Testis (tissue), 2 donors: ENCODE measurements at regions not wholly inside any gene's neighbourhood (a gene's known extent, or its start where the extent isn't known, plus 50 kb on each side); places are given as distances from the start of the nearest gene placed in this dataset.

ENCODE experiments used
- DNase-seq: peaks from one replicate; pipeline ENCODE4 v3.0.0-alpha.2; 2019
- H3K27ac ChIP-seq, 2 donors: fragments of 200-600 bp; sonication (generic); one replicate each; pipeline ENCODE4 v1.5.1; 2019
- H3K27me3 ChIP-seq: fragments of 200-600 bp; sonication (generic); one replicate; pipeline ENCODE4 v1.5.1; 2019
- H3K36me3 ChIP-seq: fragments of 200-600 bp; sonication (generic); one replicate; pipeline ENCODE4 v1.5.1; 2017; ENCODE audit warnings: low read depth; ENCODE audit errors: missing control alignments
- H3K4me1 ChIP-seq: fragments of 200-600 bp; sonication (generic); one replicate; pipeline ENCODE4 v1.5.1; 2019
- H3K4me3 ChIP-seq, 2 donors: fragments of 200-600 bp; sonication (generic); one replicate each; pipeline ENCODE4 v1.5.1; 2017 to 2019
- H3K9me3 ChIP-seq: fragments of 200-600 bp; sonication (generic); one replicate; pipeline ENCODE4 v1.5.1; 2017
- CTCF ChIP-seq, 3 experiments: fragments of 450-650 bp in 2 of 3; fragments of 200-600 bp in 1 of 3; sonication (generic) in 1 of 3; IDR thresholded peaks; one replicate each; pipeline ENCODE4 v1.5.1; 2016 to 2019; ENCODE audit warnings: antibody characterized with exemption in 3 of 3, mild to moderate bottlenecking in 2 of 3, moderate library complexity in 1 of 3
- POLR2A ChIP-seq: fragments of 450-650 bp; IDR thresholded peaks from one replicate; pipeline ENCODE4 v1.6.1; 2017; ENCODE audit warnings: antibody characterized with exemption, mild to moderate bottlenecking, moderate library complexity
- WGBS, 2 donors: methylation state at CpG; one replicate each; pipeline ENCODE4 v1.1.5; 2018; 5-methylcytosine and 5-hydroxymethylcytosine counted together
- intact Hi-C: fragments of 100-400 bp; cut with DNase I; formaldehyde crosslinking; loops from one replicate; pipeline ENCODE4 v1.15.1; 2023; ENCODE audit warnings: low total_unique reads

- Histone ChIP-seq H3K4me3 (no peak overlapping the region), H3K4me1 (peaks cover 5% of the 10 kb centered on the region), H3K36me3 (no peaks in the 10 kb centered on the region), H3K9me3 (no peaks in the 10 kb centered on the region), H3K27me3 (no peaks in the 10 kb centered on the region), H3K27ac (no peak overlapping the region)
- TF ChIP-seq POLR2A (no peak), CTCF (IDR thresholded peaks at IDR 0.05) (no peak)
- WGBS, 2 donors = 76 to 100% methylated on average over 2 of the region's 2 CpGs
- intact Hi-C loops = no loop called here
- DNase-seq = no peak
These were observed 237.5 kb upstream of the ECI2 start for GRCh38 chr6:4372866-4373265.

GRCh38 chr6:4371207-4371921 lies 236.0 kb upstream of the ECI2 start:
- H3K4me1 ChIP-seq = peaks cover 5% of the 10 kb centered on the region
- no peaks in the 10 kb centered on the region for H3K27me3 ChIP-seq
- no peak for TF ChIP-seq POLR2A
- TF ChIP-seq CTCF (IDR thresholded peaks at IDR 0.05) = no peak
- 54 to 58% methylated on average over 10 of the region's 10 CpGs for WGBS, 2 donors
- DNase-seq = peak; percentile 94
- no peaks in the 10 kb centered on the region for H3K9me3 ChIP-seq
- no peak overlapping the region for H3K4me3 ChIP-seq
- H3K36me3 ChIP-seq = no peaks in the 10 kb centered on the region
- intact Hi-C loops = no loop called here
- peak overlapping the region; percentile 69 to 74 for H3K27ac ChIP-seq

- no peak for DNase-seq
- 52 to 54% methylated on average over 3 of the region's 3 CpGs for WGBS, 2 donors
- Histone ChIP-seq H3K36me3 (no peaks in the 10 kb centered on the region), H3K27ac (no peak overlapping the region), H3K4me1 (peaks cover 5% of the 10 kb centered on the region), H3K9me3 (no peaks in the 10 kb centered on the region), H3K27me3 (no peaks in the 10 kb centered on the region), H3K4me3 (no peak overlapping the region)
- TF ChIP-seq CTCF (IDR thresholded peaks at IDR 0.05) (no peak), POLR2A (no peak)
- intact Hi-C loops = no loop called here
These were observed 234.7 kb upstream of the ECI2 start for GRCh38 chr6:4370066-4370465.

- Histone ChIP-seq H3K9me3 (no peaks in the 10 kb centered on the region), H3K36me3 (no peaks in the 10 kb centered on the region), H3K27me3 (no peaks in the 10 kb centered on the region), H3K4me3 (no peak overlapping the region), H3K27ac (no peak overlapping the region), H3K4me1 (peaks cover 5% of the 10 kb centered on the region)
- DNase-seq = no peak
- WGBS, 2 donors = 62 to 72% methylated on average over 4 of the region's 4 CpGs
- no peak for TF ChIP-seq CTCF (IDR thresholded peaks at IDR 0.05)
- no peak for TF ChIP-seq POLR2A
- intact Hi-C loops = no loop called here
These were observed 234.2 kb upstream of the ECI2 start for GRCh38 chr6:4369616-4370015.

GRCh38 chr6:4368649-4369048 lies 233.3 kb upstream of the ECI2 start:
- Histone ChIP-seq H3K4me1 (peaks cover 5% of the 10 kb centered on the region), H3K4me3 (no peak overlapping the region), H3K9me3 (no peaks in the 10 kb centered on the region), H3K36me3 (no peaks in the 10 kb centered on the region), H3K27ac (no peak overlapping the region), H3K27me3 (no peaks in the 10 kb centered on the region)
- TF ChIP-seq POLR2A = no peak
- no peak for TF ChIP-seq CTCF (IDR thresholded peaks at IDR 0.05)
- DNase-seq = no peak
- intact Hi-C loops = no loop called here
